Myocyte (in vitro differentiated cells): ENCODE measurements at regions not wholly inside any gene's neighbourhood (a gene's known extent, or its start where the extent isn't known, plus 50 kb on each side); places are given as distances from the start of the nearest gene placed in this dataset.

Experiments
- DNase-seq: peaks from one replicate; pipeline ENCODE4 v3.0.0-alpha.2; 2012; ENCODE audit warnings: low read depth

DNA sequence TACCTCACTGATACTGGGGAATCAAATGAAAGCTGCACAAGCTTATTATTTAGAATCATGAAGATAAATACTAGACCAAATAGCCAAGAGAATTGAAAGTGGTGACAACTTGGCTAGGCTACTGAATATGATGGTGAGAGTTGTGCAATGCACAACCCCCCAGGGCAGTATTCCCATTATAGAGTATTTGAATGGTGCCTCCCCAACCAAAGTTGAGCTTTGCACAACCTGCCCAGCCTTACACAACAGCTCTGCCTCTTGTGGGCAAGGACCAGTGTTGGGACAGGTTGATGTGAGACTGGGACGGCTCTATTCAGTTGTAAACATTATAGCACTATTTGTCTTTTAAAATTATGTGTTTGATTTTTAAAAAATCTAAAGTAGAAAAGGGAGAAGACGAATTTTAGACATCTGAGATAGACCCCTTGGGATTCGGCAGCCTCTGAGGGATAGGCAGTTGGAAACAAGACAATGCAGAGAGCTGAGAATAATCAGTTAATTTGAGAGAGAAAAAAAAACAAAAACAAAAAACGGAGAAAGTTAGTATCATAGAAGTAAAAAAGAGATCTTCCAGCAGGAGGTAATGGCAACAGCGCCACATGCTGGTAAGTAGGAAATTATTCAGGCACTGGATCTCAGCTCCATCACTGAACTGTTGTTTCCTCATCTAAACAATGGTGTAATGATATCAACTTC, 91.0 kb upstream of the KCNA3 start:
- DNase-seq, result peak; percentile 54

DNA sequence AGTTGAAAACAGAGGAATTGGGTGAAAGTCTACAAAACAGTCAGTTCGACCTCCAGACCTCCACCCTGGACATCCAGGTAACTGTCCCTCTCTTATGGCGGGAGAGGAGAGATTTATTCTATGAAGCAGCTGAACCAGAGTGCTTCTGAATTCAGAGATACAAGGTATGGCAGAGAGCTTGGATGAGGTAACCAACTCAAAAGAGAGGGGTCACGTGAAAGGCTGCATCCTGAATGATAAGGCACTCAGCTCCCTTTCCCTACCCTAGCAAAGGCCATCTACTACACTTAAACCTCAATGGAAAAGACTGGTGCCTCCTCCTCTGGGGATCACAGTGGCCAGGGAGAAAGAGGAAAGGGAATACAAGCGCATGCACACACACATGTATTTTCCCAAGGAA, 88.4 kb upstream of the KCNA3 start:
- no peak for DNase-seq

DNA sequence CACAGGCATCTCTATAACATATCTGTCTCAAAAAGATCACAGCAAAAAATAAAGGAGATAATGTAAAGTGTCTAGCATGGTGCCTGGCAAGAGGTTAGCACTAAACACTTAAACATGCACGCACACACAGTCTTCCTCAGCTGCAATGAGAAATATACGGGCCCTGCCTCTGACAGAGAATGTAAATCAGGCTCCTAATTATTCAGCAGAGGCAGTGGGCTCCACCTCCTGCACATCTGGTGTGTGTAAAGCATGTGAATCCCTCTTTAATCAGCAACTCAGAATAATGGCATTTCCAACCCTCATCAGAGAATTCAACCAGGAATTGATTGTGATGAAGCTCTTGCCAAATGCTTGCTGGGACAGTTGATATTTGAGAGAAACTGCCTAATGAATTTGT, 85.6 kb upstream of the KCNA3 start:
- DNase-seq, result no peak

DNA sequence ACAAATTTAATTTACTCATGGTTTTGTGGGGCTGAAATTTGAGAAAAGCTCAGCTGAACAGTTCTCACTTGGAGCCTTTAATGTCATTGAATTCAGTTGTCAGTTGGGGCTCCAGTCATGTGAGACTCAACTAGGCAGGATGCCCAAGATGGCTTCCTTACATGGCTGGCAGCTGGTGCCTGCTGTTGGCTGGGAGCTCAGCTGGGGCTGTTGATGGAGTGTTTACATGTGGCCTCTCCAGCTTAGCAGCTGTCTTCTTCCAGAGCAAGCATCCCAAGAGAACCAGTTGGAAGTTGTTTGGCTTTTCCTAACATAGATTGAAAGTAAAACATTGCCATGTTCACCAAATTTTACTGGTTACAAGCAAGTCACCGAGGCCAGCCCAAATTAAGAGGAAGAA, 81.8 kb upstream of the KCNA3 start:
- DNase-seq, result peak; percentile 62

DNA sequence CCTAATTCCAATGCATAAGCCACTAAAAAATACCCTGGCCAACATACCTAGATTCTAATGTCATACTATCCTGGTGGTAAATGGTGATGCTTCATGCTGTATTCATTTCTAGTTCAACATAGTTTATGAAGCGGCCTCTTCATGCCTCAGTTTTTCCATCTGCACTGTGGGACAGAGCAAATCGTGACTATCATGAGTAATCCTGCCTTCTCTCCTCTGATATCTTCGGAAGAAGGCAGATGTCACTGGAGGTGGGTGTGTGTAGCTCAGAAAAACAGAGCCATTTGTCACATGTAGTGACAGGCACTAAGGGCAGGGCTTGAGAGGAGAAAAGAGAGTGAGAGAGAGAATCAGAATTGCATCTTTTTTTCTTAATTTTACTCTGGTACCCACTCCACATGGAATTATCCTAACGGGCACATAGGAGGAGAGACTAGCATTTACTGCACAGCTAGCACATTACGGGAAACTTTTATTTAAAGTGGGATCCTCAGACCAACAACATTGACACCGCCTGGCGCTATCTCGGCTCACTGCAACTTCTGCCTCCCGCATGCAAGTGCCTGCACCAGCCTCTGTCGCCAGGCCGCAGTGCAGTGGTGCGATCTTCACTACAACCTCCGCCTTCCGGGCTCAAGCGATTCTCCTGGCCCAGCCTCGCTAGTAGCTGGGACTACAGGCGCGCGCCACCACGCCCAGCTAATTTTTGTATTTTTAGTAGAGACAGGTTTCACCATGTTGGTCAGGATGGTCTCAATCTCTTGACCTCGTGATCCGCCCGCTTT, 78.4 kb upstream of the KCNA3 start:
- no peak for DNase-seq

DNA sequence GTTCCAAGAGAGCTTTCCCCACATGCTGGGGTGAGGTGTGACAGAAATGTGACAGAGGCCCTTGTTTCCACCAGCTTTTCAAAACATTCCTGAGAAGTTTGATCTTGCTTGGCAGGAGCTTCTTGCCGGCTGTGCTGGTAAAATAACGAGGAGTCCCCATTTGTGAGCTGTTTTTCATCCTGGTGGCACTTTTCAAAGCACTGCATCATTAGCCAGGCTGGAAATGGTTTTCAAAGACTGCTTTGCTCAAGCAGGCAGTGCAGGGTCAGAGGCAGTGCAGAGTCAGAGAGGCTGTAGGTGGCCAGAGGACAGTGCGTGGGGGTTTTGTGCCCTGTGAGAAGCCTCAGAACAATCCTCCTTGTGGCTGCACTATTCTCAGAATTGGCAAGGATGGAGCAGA, 75.8 kb upstream of the KCNA3 start:
- DNase-seq, result no peak

DNA sequence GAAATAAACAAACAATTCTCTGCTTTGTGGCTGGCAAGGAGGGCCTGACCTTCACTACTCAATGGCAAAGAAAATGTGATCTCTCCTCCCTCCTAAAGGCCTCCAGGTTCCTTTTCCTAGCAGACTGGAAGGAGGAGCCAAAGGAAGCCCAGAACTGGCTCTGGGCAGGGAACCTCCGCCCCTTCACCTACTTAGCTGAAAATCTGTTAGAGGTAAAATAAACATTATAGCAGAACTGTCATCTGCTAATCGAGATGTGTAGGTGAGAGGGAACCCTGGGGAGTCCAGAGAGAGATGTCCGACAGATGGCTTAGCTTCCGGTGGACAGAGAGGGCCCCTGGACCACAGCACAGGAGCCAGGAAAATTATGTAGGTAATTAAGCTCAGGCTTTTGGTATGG, 75.2 kb upstream of the KCNA3 start:
- DNase-seq, result no peak

DNA sequence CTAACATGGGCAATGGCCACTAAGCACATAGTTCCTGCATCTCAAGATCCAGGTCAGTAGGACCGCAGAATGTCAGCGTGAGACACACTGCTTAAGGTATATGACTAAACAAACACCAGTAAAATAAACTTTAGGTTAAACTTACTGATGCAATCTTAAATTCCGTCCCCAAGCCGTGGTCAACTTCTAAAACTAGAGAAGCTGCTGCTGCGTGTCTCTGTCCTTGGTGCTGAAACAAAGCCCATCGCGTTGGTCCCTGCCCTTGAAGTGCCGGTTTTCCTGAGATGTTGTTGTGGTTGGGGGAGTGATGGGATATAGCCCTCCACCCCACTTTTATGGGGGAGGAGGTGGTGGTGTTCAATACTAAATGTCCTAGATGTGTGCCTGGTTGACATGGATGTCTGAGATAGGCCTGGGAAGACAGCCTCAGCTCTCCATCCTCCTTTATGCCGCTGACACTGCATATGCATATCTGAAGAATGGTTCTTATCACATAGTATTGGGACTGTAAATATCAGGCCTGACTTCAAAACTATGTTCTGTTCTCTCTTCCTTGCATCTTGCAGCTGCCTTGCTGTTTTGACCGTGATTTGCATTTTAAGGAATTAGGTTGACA, 72.0 kb upstream of the KCNA3 start:
- peak; percentile 62 for DNase-seq

DNA sequence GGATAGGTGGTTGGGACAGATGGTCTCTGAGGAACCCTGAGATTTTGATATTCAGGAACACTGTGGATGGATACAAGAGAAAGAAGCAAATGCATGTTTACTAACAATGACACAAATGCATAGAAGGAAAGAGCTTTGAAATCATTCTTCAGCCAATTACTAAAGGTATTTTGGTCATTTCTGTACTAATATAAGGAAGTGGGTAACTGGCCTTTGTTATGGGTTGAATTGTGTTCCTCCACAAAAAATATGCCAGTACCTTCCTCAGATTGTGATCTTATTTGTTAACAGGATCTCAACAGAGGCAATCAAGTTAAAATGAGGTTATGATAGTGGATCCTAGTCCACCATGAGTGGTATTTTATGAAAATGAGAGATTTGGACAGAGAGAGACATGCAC, 68.7 kb upstream of the KCNA3 start:
- DNase-seq, result no peak

DNA sequence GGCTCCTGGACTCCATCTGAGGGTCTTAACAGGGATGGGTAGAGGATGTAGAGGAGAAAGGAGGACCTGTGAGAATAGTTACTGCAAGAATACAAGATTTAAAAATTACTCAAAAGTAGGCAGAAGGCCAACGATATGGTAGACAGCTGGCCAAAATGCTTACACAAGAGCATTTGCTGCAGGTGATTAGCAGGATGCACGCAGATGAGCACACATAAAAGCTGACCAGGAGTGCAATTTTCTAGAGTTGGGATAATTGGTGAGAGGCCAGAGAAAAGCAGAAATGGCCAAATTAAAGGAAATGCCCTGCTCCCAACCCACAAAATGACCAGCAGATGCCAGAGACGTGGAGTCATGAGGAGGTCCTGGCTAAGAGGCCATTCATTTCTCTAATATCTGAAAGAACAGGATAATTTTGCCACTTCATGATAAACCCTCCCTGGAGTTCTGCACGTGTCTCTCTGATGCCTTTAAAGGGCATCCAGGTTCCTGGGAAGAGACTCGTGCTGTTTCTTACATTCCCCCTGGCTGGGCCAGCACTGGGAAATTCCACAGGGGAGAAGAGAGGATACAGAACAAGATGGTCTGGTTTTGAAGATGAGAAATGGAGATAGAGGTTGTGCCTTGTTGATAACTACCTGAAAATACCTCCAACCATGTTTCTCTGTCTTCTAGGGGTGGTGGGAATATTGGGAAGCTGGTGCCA, 62.3 kb upstream of the KCNA3 start:
- DNase-seq, result no peak

DNA sequence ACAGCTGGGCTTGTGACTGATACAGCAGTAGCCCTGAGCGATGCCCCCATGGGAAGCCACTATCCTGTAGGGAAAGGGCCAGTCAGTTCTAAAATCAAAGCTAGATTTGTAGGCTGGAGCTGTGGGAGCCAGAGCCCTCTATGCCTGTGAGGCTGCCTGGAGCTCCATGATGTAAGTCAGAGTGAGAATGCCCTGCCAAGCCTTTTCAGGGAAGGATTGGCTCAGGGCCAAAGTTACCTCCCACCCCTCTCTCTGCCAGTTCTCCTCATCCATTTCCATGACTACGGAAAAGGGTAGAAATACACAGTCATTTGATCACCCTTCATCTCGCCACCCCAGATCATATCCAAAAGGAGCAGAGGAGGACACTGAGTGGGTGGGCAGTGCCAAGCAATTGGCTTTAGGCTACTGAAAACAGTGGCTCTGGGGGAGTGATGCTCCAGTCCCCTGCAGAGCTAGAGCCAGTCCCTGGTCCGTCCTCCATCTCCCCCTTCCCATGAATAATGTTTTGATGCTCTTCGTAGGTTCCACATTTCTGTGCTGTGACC, 59.5 kb upstream of the KCNA3 start:
- DNase-seq, result no peak

DNA sequence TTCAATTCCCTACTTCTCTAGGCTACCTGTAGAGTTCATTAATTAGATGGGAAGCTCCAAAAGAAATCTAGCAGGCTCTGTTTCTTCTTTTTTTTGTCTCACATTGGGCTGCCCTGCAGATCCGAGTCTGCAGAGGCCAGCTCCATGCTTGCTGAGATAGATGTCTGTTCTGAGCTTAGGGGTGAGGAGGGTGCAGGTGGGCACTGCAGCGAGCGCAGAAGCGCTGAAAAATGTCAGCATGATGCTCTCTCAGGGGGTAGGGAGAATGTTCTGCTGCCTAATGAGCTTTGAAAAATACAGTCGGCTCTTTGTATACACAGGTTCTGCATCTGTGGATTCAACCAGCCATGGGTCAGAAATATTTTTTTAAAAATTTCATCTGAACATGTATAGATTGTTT, 56.8 kb upstream of the KCNA3 start:
- DNase-seq, result no peak

DNA sequence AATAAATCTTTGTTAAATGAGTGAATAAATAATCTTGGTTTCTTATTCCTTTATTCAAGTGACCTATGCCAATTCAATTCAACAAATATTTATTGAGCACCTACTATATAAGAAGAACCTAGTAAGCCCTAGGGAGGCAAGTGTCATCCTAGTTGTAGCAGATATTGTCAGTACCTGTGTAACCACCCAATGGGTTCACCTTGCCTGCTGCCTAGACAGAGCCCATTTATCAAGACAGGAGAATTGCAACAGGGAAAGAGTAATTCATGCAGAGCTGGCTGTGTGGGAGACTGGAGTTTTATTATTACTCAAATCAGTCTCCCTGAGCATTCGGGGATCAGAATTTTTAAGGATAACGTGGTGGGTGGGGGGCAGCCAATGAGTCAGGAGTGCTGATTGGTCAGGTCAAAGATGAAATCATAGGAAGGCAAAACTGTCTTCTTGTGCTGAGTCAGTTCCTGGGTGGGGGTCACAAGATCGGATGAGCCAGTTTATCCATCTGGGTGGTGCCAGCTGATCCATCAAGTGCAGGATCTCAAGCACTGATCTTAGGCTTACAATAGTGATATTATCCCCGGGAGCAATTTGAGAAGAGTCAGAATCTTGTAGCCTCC, 53.8 kb upstream of the KCNA3 start:
- no peak for DNase-seq

DNA sequence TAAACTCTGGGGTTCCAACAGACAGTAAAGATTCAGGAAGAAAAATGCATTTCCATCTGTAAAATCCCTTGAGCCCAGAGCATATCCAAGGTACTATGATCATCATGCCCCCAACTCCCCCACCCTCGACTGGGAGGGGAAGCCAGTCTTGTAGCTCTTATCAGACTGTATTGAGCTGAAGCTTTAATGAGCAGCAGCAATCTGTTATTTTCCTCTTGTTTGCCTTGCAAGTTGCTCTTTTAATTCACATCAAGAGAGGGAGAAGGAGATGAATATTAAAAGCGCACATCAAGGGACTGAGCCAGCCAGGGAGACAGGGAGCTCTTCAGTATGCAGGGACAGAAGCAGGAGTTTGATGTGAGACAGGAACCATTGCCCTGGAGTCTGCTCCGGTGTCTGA, 52.5 kb upstream of the KCNA3 start:
- DNase-seq, result no peak

DNA sequence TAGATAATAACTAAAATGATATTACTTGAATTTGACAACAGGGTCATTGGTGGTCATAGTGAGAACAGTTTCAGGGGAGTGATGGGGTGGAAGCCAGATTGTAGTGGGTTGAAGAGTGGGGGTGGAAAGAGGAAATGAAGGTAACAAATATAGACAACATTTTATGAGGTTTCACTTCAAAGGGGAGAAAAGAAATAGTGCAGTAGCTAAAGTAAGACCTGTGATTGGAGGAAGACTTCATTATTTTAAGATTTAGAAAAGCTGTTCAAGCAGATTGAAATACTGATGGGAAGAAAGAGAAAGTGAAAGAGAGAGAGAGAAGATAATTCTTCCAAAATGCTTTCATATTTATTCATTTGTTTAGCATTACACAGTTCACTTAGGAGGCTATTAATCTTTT, 52.0 kb upstream of the KCNA3 start:
- no peak for DNase-seq
